ENCODE measurements at regions not wholly inside any gene's neighbourhood (a gene's known extent, or its start where the extent isn't known, plus 50 kb on each side); places are given as distances from the start of the nearest gene placed in this dataset.

DNA sequence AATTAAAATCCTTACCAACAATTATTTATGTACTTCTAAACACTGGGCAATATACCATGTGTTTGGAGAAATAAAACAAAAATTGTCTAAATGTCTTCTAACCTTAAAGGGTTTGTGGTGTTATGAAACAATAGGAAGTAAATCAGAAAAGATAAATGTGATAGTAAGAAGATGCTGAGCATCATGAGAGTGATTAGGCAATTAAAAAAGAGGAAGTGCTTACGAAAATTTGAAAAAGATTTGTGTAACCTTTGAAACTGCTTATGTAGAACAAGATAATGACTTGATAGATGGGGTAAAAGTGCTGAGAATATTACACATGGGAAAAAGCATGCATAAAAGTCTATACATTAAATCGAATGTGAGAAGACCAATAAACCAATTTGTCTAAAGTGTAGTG is 573.4 kb upstream of the CNTNAP2 start:
- no peak for TF ChIP-seq FOXM1 (IDR thresholded peaks at IDR 0.05; ENCODE audit: borderline replicate concordance, low read depth)
- TF ChIP-seq YY1 (IDR thresholded peaks at IDR 0.05; ENCODE audit: low read depth): no peak
- no peak for TF ChIP-seq RAD21 (IDR thresholded peaks at IDR 0.05; ENCODE audit: low read depth)
- TF ChIP-seq, protein P1, sequence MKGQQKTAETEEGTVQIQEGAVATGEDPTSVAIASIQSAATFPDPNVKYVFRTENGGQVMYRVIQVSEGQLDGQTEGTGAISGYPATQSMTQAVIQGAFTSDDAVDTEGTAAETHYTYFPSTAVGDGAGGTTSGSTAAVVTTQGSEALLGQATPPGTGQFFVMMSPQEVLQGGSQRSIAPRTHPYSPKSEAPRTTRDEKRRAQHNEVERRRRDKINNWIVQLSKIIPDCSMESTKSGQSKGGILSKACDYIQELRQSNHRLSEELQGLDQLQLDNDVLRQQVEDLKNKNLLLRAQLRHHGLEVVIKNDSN (IDR thresholded peaks at IDR 0.05): no peak
- no peak for TF ChIP-seq ZBTB7A (IDR thresholded peaks at IDR 0.05; ENCODE audit: low read depth)
- TF ChIP-seq TCF12 (IDR thresholded peaks at IDR 0.05; ENCODE audit: low read depth): no peak
- TF ChIP-seq EGR1 (IDR thresholded peaks at IDR 0.05): no peak
- TF ChIP-seq, protein P2, sequence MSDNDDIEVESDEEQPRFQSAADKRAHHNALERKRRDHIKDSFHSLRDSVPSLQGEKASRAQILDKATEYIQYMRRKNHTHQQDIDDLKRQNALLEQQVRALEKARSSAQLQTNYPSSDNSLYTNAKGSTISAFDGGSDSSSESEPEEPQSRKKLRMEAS (IDR thresholded peaks at IDR 0.05): no peak
- TF ChIP-seq EP300 (IDR thresholded peaks at IDR 0.05; ENCODE audit: borderline replicate concordance): no peak
- TF ChIP-seq, protein P3, sequence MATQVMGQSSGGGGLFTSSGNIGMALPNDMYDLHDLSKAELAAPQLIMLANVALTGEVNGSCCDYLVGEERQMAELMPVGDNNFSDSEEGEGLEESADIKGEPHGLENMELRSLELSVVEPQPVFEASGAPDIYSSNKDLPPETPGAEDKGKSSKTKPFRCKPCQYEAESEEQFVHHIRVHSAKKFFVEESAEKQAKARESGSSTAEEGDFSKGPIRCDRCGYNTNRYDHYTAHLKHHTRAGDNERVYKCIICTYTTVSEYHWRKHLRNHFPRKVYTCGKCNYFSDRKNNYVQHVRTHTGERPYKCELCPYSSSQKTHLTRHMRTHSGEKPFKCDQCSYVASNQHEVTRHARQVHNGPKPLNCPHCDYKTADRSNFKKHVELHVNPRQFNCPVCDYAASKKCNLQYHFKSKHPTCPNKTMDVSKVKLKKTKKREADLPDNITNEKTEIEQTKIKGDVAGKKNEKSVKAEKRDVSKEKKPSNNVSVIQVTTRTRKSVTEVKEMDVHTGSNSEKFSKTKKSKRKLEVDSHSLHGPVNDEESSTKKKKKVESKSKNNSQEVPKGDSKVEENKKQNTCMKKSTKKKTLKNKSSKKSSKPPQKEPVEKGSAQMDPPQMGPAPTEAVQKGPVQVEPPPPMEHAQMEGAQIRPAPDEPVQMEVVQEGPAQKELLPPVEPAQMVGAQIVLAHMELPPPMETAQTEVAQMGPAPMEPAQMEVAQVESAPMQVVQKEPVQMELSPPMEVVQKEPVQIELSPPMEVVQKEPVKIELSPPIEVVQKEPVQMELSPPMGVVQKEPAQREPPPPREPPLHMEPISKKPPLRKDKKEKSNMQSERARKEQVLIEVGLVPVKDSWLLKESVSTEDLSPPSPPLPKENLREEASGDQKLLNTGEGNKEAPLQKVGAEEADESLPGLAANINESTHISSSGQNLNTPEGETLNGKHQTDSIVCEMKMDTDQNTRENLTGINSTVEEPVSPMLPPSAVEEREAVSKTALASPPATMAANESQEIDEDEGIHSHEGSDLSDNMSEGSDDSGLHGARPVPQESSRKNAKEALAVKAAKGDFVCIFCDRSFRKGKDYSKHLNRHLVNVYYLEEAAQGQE (IDR thresholded peaks at IDR 0.05; ENCODE audit: low read depth): no peak
- TF ChIP-seq TAF1 (IDR thresholded peaks at IDR 0.05; ENCODE audit: low read depth): no peak
- no peak for TF ChIP-seq NFIC (IDR thresholded peaks at IDR 0.05)
- no peak for TF ChIP-seq TEAD4 (IDR thresholded peaks at IDR 0.05)
- no peak for TF ChIP-seq CEBPB (IDR thresholded peaks at IDR 0.05)
- TF ChIP-seq CREB1 (IDR thresholded peaks at IDR 0.05; ENCODE audit: low read depth): no peak

DNA sequence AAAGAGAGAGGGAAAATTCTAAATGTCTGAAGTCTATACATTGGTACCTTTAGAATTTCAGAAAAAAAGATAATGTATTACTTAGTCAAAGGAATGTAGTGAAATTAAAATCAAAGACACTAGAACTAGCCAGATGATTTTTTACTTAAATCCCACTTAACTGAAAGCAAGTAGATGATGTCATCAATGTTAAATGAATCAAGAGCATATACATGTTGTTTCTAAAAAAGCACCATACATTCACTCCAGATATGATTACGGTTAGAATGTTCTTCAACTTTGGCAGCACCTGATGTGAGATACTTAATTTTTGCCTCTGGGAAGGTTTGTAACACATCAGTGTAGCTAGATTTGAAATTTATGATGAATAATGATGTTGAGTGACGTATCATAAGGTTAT is 576.7 kb upstream of the CNTNAP2 start:
- no peak for TF ChIP-seq RAD21 (IDR thresholded peaks at IDR 0.05; ENCODE audit: low read depth)
- TF ChIP-seq, protein P2 (IDR thresholded peaks at IDR 0.05): no peak
- TF ChIP-seq, protein P3 (IDR thresholded peaks at IDR 0.05; ENCODE audit: low read depth): no peak
- no peak for TF ChIP-seq FOXM1 (IDR thresholded peaks at IDR 0.05; ENCODE audit: borderline replicate concordance, low read depth)
- no peak for TF ChIP-seq TEAD4 (IDR thresholded peaks at IDR 0.05)
- TF ChIP-seq EGR1 (IDR thresholded peaks at IDR 0.05): no peak
- TF ChIP-seq ZBTB7A (IDR thresholded peaks at IDR 0.05; ENCODE audit: low read depth): no peak
- TF ChIP-seq, protein P1 (IDR thresholded peaks at IDR 0.05): no peak
- TF ChIP-seq NFIC (IDR thresholded peaks at IDR 0.05): no peak
- no peak for TF ChIP-seq CEBPB (IDR thresholded peaks at IDR 0.05)
- TF ChIP-seq EP300 (IDR thresholded peaks at IDR 0.05; ENCODE audit: borderline replicate concordance): no peak
- no peak for TF ChIP-seq CREB1 (IDR thresholded peaks at IDR 0.05; ENCODE audit: low read depth)
- TF ChIP-seq YY1 (IDR thresholded peaks at IDR 0.05; ENCODE audit: low read depth): no peak

DNA sequence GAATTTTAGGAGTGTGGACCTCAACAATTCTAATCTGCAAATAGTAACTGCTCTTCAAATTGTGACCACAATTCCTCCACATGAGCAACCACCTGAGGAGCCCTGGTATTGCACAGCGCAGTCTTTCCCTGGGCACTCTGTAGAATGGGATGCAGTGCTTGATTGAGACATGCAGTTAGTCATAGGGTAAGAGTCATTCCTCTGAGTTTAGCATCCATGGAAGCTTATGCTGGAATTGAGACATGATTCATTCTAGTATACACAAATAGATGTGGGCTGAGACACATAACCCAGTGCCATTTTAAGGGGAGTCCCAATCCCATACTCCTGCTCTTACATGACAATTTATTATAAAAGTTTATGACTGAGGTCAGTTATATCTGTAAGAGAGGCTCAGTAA is 582.3 kb upstream of the CNTNAP2 start:
- TF ChIP-seq, protein P3 (IDR thresholded peaks at IDR 0.05; ENCODE audit: low read depth): no peak
- TF ChIP-seq ZBTB7A (IDR thresholded peaks at IDR 0.05; ENCODE audit: low read depth) (no peak), EP300 (IDR thresholded peaks at IDR 0.05; ENCODE audit: borderline replicate concordance) (no peak), EGR1 (IDR thresholded peaks at IDR 0.05) (no peak), FOXM1 (IDR thresholded peaks at IDR 0.05; ENCODE audit: borderline replicate concordance, low read depth) (no peak), CREB1 (IDR thresholded peaks at IDR 0.05; ENCODE audit: low read depth) (no peak), YY1 (IDR thresholded peaks at IDR 0.05; ENCODE audit: low read depth) (no peak), TAF1 (IDR thresholded peaks at IDR 0.05; ENCODE audit: low read depth) (no peak), TCF12 (IDR thresholded peaks at IDR 0.05; ENCODE audit: low read depth) (no peak), RAD21 (IDR thresholded peaks at IDR 0.05; ENCODE audit: low read depth) (no peak), CEBPB (IDR thresholded peaks at IDR 0.05) (no peak), TEAD4 (IDR thresholded peaks at IDR 0.05) (no peak), NFIC (IDR thresholded peaks at IDR 0.05) (no peak)
- TF ChIP-seq, protein P1 (IDR thresholded peaks at IDR 0.05): no peak
- TF ChIP-seq, protein P2 (IDR thresholded peaks at IDR 0.05): no peak

Measured in Ishikawa (cell line).